ENCODE measurements at regions not wholly inside any gene's neighbourhood (a gene's known extent, or its start where the extent isn't known, plus 50 kb on each side); places are given as distances from the start of the nearest gene placed in this dataset.

GRCh38 chr9:79131246-79131774, 440.5 kb upstream of the TLE4 start:
- Mint-ChIP-seq H3K4me1 (ENCODE audit: low read depth) (no peaks in the 10 kb centered on the region), H3K27ac (no peak overlapping the region), H3K27me3 (ENCODE audit: low read depth) (no peaks in the 10 kb centered on the region)

DNA sequence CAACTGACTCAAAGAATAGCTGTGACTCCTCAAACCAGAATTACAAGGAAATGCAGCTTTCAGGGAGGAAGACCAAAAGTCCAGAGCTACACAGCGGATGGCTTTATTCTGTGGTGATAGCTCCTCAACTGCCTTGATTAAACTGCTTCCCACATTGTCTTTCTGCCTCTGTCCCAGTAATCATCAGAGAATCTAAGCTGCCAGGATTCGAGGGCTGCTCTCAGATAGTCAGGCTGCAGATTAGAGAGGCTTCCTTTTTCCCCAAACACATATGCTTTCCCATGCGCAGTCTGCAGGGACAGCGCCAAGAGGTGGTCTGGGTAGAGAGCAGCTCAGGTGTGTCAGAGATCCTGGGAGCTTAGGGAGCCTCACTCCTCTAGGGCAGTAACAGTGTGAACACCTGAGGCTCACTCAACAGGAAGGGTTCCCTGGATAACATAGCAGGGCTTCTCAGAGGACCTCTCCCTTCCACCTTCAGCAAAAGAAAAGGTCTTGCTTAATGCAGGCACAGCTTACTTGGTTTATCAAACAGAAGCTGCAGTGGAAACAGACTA, 439.9 kb upstream of the TLE4 start:
- H3K4me3 Mint-ChIP-seq, result no peak overlapping the region
- no peaks in the 10 kb centered on the region for H3K27me3 Mint-ChIP-seq (ENCODE audit: low read depth)
- no peaks in the 10 kb centered on the region for H3K36me3 Mint-ChIP-seq (ENCODE audit: low read depth)
- H3K27ac Mint-ChIP-seq, result no peak overlapping the region
- H3K9me3 Mint-ChIP-seq, result no peaks in the 10 kb centered on the region
- no peaks in the 10 kb centered on the region for H3K4me1 Mint-ChIP-seq (ENCODE audit: low read depth)

More at GRCh38 chr9:79131246-79131774, 440.5 kb upstream of the TLE4 start:
- no peak overlapping the region for H3K4me3 Mint-ChIP-seq
- no peaks in the 10 kb centered on the region for H3K9me3 Mint-ChIP-seq
- no peaks in the 10 kb centered on the region for H3K36me3 Mint-ChIP-seq (ENCODE audit: low read depth)

- Mint-ChIP-seq H3K9me3 (no peaks in the 10 kb centered on the region), H3K27me3 (ENCODE audit: low read depth) (no peaks in the 10 kb centered on the region), H3K27ac (no peak overlapping the region), H3K4me3 (no peak overlapping the region), H3K4me1 (ENCODE audit: low read depth) (no peaks in the 10 kb centered on the region), H3K36me3 (ENCODE audit: low read depth) (no peaks in the 10 kb centered on the region)
These were observed 437.1 kb upstream of the TLE4 start for GRCh38 chr9:79134654-79135053.

DNA sequence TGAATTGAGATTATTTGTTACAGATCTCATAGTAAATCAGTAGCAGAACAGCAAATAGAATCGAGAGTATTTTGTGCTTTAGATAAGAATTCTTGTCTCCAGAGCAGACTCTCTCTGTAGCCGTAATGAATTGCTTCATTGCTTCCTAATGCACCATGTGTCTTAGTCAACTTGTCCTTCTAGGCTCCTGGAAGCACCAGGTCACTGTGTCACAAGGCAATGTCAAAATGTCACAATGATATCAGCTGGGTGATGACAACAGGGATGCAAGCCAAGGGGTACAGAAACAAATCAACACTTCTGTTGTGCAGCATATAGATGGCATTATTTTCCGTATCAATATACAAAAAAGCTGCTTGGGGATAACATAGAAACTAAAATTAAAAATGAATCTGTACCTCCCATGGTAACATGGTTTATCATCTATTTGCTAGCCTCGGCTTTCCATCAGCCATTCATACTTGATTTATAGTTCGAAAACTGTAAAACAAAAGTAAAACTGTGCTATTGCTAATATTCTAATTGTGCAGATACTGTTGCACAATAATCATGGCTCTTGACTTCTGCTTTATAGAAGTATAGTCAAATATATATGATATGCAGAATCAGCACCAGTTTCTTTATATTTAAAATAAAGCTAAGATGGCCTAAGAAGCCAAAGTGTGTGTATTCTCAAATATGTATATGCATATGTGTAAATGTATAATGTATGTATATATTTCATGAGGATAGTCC, 435.9 kb upstream of the TLE4 start:
- Mint-ChIP-seq H3K4me1 (ENCODE audit: low read depth) (no peaks in the 10 kb centered on the region), H3K36me3 (ENCODE audit: low read depth) (no peaks in the 10 kb centered on the region), H3K4me3 (no peak overlapping the region), H3K27ac (no peak overlapping the region), H3K27me3 (ENCODE audit: low read depth) (no peaks in the 10 kb centered on the region), H3K9me3 (no peaks in the 10 kb centered on the region)

GRCh38 chr9:79140751-79141150, 431.0 kb upstream of the TLE4 start:
- H3K27me3 Mint-ChIP-seq (ENCODE audit: low read depth), result no peaks in the 10 kb centered on the region
- no peaks in the 10 kb centered on the region for H3K4me1 Mint-ChIP-seq (ENCODE audit: low read depth)
- no peak overlapping the region for H3K4me3 Mint-ChIP-seq
- no peaks in the 10 kb centered on the region for H3K9me3 Mint-ChIP-seq
- no peak overlapping the region for H3K27ac Mint-ChIP-seq
- H3K36me3 Mint-ChIP-seq (ENCODE audit: low read depth), result no peaks in the 10 kb centered on the region

DNA sequence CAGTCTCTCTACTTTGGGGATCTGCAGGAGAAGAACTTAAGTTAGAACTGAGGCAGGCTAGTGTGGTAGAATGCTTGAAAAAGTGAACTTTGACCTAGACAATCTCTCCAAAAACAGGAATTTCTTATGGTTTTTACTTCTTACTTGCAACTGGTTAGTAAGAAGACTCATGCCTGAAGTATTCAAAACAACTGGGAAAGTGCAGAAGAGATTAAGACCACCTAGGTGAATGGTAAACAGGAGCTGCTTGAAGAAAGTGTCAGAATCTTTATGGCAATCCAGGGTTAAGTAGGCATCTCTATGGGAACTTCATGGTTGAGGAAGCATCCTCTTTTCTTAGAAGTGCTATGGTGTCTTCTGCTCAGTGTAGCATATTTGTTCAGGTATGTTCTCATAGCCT, 428.6 kb upstream of the TLE4 start:
- Mint-ChIP-seq H3K4me1 (ENCODE audit: low read depth) (no peaks in the 10 kb centered on the region), H3K36me3 (ENCODE audit: low read depth) (no peaks in the 10 kb centered on the region), H3K4me3 (no peak overlapping the region), H3K27ac (no peak overlapping the region), H3K9me3 (no peaks in the 10 kb centered on the region), H3K27me3 (ENCODE audit: low read depth) (no peaks in the 10 kb centered on the region)

DNA sequence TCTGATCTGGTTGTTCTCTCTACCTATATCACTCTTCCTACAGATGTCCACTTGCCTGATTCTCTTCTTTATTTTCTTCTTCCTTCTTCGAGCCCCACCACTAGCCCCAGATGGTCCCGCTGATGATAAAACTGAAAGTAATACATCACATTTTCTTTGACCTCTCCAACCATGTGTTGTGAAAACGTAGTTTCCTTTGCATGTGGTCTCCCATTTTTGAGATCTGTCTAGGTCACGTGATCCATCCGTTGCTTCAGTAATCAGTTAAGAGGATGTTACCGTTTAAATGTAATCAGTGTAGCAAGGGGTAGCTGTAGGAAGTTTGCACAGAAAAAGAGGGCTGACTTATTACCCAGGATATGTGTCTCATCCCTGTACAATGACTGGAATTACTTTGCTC, 426.3 kb upstream of the TLE4 start:
- Mint-ChIP-seq H3K9me3 (no peaks in the 10 kb centered on the region), H3K4me3 (no peak overlapping the region), H3K27me3 (ENCODE audit: low read depth) (no peaks in the 10 kb centered on the region), H3K4me1 (ENCODE audit: low read depth) (no peaks in the 10 kb centered on the region), H3K27ac (no peak overlapping the region), H3K36me3 (ENCODE audit: low read depth) (no peaks in the 10 kb centered on the region)

DNA sequence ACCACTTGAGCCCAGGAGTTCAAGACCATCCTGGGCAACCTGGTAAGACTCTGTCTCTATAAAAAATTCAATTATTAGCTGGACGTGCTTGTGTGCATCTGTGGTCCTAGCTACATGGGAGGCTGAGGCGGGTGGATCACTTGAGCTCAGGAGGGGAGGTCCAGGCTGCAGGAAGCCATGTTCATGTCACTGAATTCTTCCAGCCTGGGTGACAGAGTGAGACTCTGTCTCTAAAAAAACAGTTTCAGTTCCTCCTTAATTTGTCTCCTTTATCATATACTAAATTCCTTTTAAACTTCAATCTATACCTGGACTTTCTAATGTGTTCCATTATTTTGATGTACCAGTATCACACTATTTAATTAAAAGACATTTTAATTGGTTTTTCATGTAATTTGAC, 422.2 kb upstream of the TLE4 start:
- no peaks in the 10 kb centered on the region for H3K36me3 Mint-ChIP-seq (ENCODE audit: low read depth)
- H3K4me1 Mint-ChIP-seq (ENCODE audit: low read depth), result no peaks in the 10 kb centered on the region
- H3K9me3 Mint-ChIP-seq, result no peaks in the 10 kb centered on the region
- H3K4me3 Mint-ChIP-seq, result no peak overlapping the region
- H3K27me3 Mint-ChIP-seq (ENCODE audit: low read depth), result no peaks in the 10 kb centered on the region
- no peak overlapping the region for H3K27ac Mint-ChIP-seq

- H3K36me3 Mint-ChIP-seq (ENCODE audit: low read depth), result no peaks in the 10 kb centered on the region
- H3K27me3 Mint-ChIP-seq (ENCODE audit: low read depth), result no peaks in the 10 kb centered on the region
- H3K4me3 Mint-ChIP-seq, result no peak overlapping the region
- no peaks in the 10 kb centered on the region for H3K4me1 Mint-ChIP-seq (ENCODE audit: low read depth)
- no peaks in the 10 kb centered on the region for H3K9me3 Mint-ChIP-seq
- no peak overlapping the region for H3K27ac Mint-ChIP-seq
These were observed 420.0 kb upstream of the TLE4 start for GRCh38 chr9:79151791-79152190.

GRCh38 chr9:79152306-79152705, 419.5 kb upstream of the TLE4 start:
- Mint-ChIP-seq H3K36me3 (ENCODE audit: low read depth) (no peaks in the 10 kb centered on the region), H3K4me3 (no peak overlapping the region), H3K27ac (no peak overlapping the region), H3K4me1 (ENCODE audit: low read depth) (no peaks in the 10 kb centered on the region), H3K9me3 (no peaks in the 10 kb centered on the region), H3K27me3 (ENCODE audit: low read depth) (no peaks in the 10 kb centered on the region)

DNA sequence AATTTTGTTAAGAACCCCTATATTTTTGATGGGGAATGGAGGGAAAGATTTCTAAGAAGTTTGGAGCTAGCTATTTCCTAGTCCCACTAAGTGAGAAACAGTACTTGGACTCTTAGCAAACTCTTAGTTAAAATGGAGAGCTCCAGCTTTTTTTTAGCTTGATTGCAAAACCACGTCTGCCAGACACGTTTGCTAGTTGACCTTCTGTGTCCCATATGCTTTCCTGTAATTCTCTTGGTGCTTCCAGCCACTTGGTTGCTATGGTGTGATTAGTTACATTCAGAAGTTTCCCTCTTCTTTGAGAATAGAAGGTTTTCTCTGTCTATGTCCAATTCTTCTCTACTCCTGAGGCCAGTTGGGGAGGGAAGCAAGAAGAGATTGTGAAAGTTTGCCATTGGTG, 417.0 kb upstream of the TLE4 start:
- no peaks in the 10 kb centered on the region for H3K36me3 Mint-ChIP-seq (ENCODE audit: low read depth)
- no peaks in the 10 kb centered on the region for H3K4me1 Mint-ChIP-seq (ENCODE audit: low read depth)
- no peak overlapping the region for H3K4me3 Mint-ChIP-seq
- H3K27me3 Mint-ChIP-seq (ENCODE audit: low read depth), result no peaks in the 10 kb centered on the region
- H3K27ac Mint-ChIP-seq, result no peak overlapping the region
- no peaks in the 10 kb centered on the region for H3K9me3 Mint-ChIP-seq

GRCh38 chr9:79155308-79155707, 416.5 kb upstream of the TLE4 start:
- Mint-ChIP-seq H3K9me3 (no peaks in the 10 kb centered on the region), H3K4me3 (no peak overlapping the region), H3K4me1 (ENCODE audit: low read depth) (no peaks in the 10 kb centered on the region), H3K27me3 (ENCODE audit: low read depth) (no peaks in the 10 kb centered on the region), H3K36me3 (ENCODE audit: low read depth) (no peaks in the 10 kb centered on the region), H3K27ac (no peak overlapping the region)

DNA sequence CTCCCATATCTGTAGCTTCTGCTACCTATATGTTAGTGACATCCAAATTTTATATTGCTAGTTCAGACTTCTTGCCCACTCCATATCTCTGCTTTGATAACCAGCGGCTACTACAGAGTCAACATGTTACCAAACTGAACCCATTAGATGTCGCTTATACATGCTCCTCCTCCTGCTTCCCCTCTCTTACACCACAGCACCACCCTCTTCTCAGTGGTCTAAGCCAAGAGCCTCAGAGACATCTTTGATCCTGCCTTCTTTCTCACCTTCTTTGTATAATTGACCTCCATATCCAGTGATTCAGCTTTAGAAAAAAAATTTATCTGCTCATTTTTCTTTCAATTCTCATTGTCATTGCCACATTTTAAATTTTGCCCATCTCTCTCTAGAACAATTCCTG, 408.2 kb upstream of the TLE4 start:
- H3K27ac Mint-ChIP-seq, result no peak overlapping the region
- H3K9me3 Mint-ChIP-seq, result no peaks in the 10 kb centered on the region
- H3K27me3 Mint-ChIP-seq (ENCODE audit: low read depth), result peaks cover 2% of the 10 kb centered on the region
- H3K36me3 Mint-ChIP-seq (ENCODE audit: low read depth), result no peaks in the 10 kb centered on the region
- H3K4me1 Mint-ChIP-seq (ENCODE audit: low read depth), result no peaks in the 10 kb centered on the region
- no peak overlapping the region for H3K4me3 Mint-ChIP-seq

GRCh38 chr9:79164406-79164805, 407.4 kb upstream of the TLE4 start:
- Mint-ChIP-seq H3K27me3 (ENCODE audit: low read depth) (peaks cover 2% of the 10 kb centered on the region), H3K27ac (no peak overlapping the region)

GRCh38 chr9:79165020-79165780, 406.6 kb upstream of the TLE4 start:
- peaks cover 2% of the 10 kb centered on the region for H3K27me3 Mint-ChIP-seq (ENCODE audit: low read depth)
- H3K36me3 Mint-ChIP-seq (ENCODE audit: low read depth), result no peaks in the 10 kb centered on the region
- H3K9me3 Mint-ChIP-seq, result no peaks in the 10 kb centered on the region
- no peak overlapping the region for H3K27ac Mint-ChIP-seq
- no peak overlapping the region for H3K4me3 Mint-ChIP-seq
- no peaks in the 10 kb centered on the region for H3K4me1 Mint-ChIP-seq (ENCODE audit: low read depth)

More at GRCh38 chr9:79164406-79164805, 407.4 kb upstream of the TLE4 start:
- Mint-ChIP-seq H3K9me3 (no peaks in the 10 kb centered on the region), H3K4me1 (ENCODE audit: low read depth) (no peaks in the 10 kb centered on the region), H3K4me3 (no peak overlapping the region), H3K36me3 (ENCODE audit: low read depth) (no peaks in the 10 kb centered on the region)

Measured in T-helper 1 cell treated with Interleukin-12 subunit alpha and Interleukin-12 subunit beta and Interleukin-4 antibody, amounts not matched to agents 30 μg/mL and 1 μg/mL, for 36 hours (primary cell).